Kidney epithelial cell (primary cell): ENCODE measurements at regions not wholly inside any gene's neighbourhood (a gene's known extent, or its start where the extent isn't known, plus 50 kb on each side); places are given as distances from the start of the nearest gene placed in this dataset.
"Not testable (repeated sequence)": the region's sequence is repeated elsewhere in the genome, so short reads cannot be mapped to it uniquely, and the experiment has no call there.

Experiments used
- DNase-seq: peaks from one replicate; pipeline ENCODE4 v3.0.0-alpha.2; 2010; ENCODE audit warnings: low read depth
- H3K27me3 ChIP-seq: 2 replicates; pipeline ENCODE4 v1.6.0; 2011; ENCODE audit warnings: low read length; ENCODE audit not compliant: control insufficient read depth, insufficient read depth
- H3K36me3 ChIP-seq: 2 replicates; pipeline ENCODE4 v1.5.1; 2011; ENCODE audit warnings: low read length; ENCODE audit not compliant: control insufficient read depth, insufficient read depth
- H3K4me3 ChIP-seq: 2 replicates; pipeline ENCODE4 v1.5.1; 2011; ENCODE audit warnings: low read depth, mild to moderate bottlenecking, control low read depth, low read length
- CTCF ChIP-seq: IDR thresholded peaks from 2 replicates; pipeline ENCODE4 v1.5.1; 2011; ENCODE audit warnings: mild to moderate bottlenecking, moderate library complexity, low read length, control low read depth, inconsistent platforms; ENCODE audit not compliant: insufficient read depth, poor library complexity, severe bottlenecking

GRCh38 chr6:144434308-144434990, 149.3 kb downstream of the UTRN start:
- Histone ChIP-seq H3K36me3 (no peaks in the 10 kb centered on the region), H3K4me3 (no peak overlapping the region), H3K27me3 (no peaks in the 10 kb centered on the region)
- no peak for TF ChIP-seq CTCF
- DNase-seq = peak; percentile 32

- Histone ChIP-seq H3K27me3 (no peaks in the 10 kb centered on the region), H3K4me3 (no peak overlapping the region), H3K36me3 (no peaks in the 10 kb centered on the region)
- DNase-seq = no peak
- TF ChIP-seq CTCF = no peak
Observed at GRCh38 chr6:144435602-144436426, 150.7 kb downstream of the UTRN start.

- no peak overlapping the region for H3K4me3 ChIP-seq
- no peaks in the 10 kb centered on the region for H3K27me3 ChIP-seq
- peaks cover 2% of the 10 kb centered on the region for H3K36me3 ChIP-seq
- DNase-seq = no peak
- TF ChIP-seq CTCF = no peak
Observed at GRCh38 chr6:144437105-144437504, 152.0 kb downstream of the UTRN start.

GRCh38 chr6:144438103-144438502, 153.0 kb downstream of the UTRN start:
- Histone ChIP-seq H3K36me3 (peaks cover 2% of the 10 kb centered on the region), H3K27me3 (no peaks in the 10 kb centered on the region), H3K4me3 (no peak overlapping the region)
- no peak for TF ChIP-seq CTCF
- DNase-seq = no peak

- Histone ChIP-seq H3K36me3 (peaks cover 2% of the 10 kb centered on the region), H3K4me3 (no peak overlapping the region), H3K27me3 (no peaks in the 10 kb centered on the region)
- no peak for TF ChIP-seq CTCF
- no peak for DNase-seq
Observed at GRCh38 chr6:144439016-144439415, 153.9 kb downstream of the UTRN start.

GRCh38 chr6:144441801-144442200, 156.7 kb downstream of the UTRN start:
- H3K27me3 ChIP-seq, DNase-seq, H3K4me3 ChIP-seq, H3K36me3 ChIP-seq: not testable (repeated sequence)
